SK-N-SH (cell line): ENCODE measurements at regions not wholly inside any gene's neighbourhood (a gene's known extent, or its start where the extent isn't known, plus 50 kb on each side); places are given as distances from the start of the nearest gene placed in this dataset.

Experiments used
- CTCF ChIA-PET: fragments of 300-600, 350-600 bp; formaldehyde crosslinking; extraction: SDS; loops from one replicate; lab custom pipeline; 2021; lab: Yijun Ruan, JAX
- POLR2A ChIA-PET: fragments of 350-600 bp; sonication (Branson Sonifier 250); formaldehyde crosslinking; extraction: SDS; loops from one replicate; lab custom pipeline; 2020; ENCODE audit warnings: antibody characterized with exemption, inconsistent platforms; lab: Yijun Ruan, JAX
- DNase-seq: peaks from one replicate; pipeline ENCODE4 v3.0.0; 2012
- H2AFZ ChIP-seq: fragments of 200-600 bp; sonication (generic); 2 replicates; pipeline ENCODE4 v1.8.1; 2016; ENCODE audit warnings: antibody characterized with exemption, mild to moderate bottlenecking, low read depth
- H3F3A ChIP-seq: fragments of 200-600 bp; sonication (generic); replicated peaks from 2 replicates; pipeline ENCODE3; 2016; ENCODE audit warnings: antibody characterized with exemption, mild to moderate bottlenecking; ENCODE audit not compliant: insufficient read depth
- H3K27ac ChIP-seq, 2 experiments: fragments of 200-500 bp in 1 of 2; fragments of 200-600 bp in 1 of 2; sonication (Bioruptor generic) in 1 of 2; sonication (generic), shearing (Covaris generic) in 1 of 2; 2 replicates each; pipeline versions ENCODE4 v1.5.1 to v1.6.1; 2014 to 2016; ENCODE audit warnings: low read depth in 2 of 2, inconsistent platforms in 1 of 2, low read length in 1 of 2, mild to moderate bottlenecking in 1 of 2, mixed read lengths in 1 of 2
- H3K27me3 ChIP-seq: fragments of 200-600 bp; sonication (generic), shearing (Covaris generic); 2 replicates; pipeline ENCODE4 v1.6.1; 2016; ENCODE audit warnings: mixed run types; ENCODE audit not compliant: insufficient read depth
- H3K36me3 ChIP-seq, 2 experiments: fragments of 200-500 bp in 1 of 2; fragments of 200-600 bp in 1 of 2; sonication (Bioruptor generic) in 1 of 2; sonication (generic) in 1 of 2; replicated peaks in 1 of 2; 2 replicates each; pipeline versions ENCODE3 to v1.5.1; 2014 to 2016; ENCODE audit warnings: low read length in 1 of 2, mild to moderate bottlenecking in 1 of 2; ENCODE audit not compliant: insufficient read depth in 2 of 2, control insufficient read depth in 1 of 2
- H3K4me1 ChIP-seq, 2 experiments: fragments of 200-500 bp in 1 of 2; fragments of 200-600 bp in 1 of 2; sonication (Bioruptor generic) in 1 of 2; sonication (generic), shearing (Covaris generic) in 1 of 2; 2 replicates each; pipeline versions ENCODE4 v1.5.1 to v1.6.1; 2014 to 2016; ENCODE audit warnings: low read depth in 1 of 2, low read length in 1 of 2, mixed run types in 1 of 2; ENCODE audit not compliant: insufficient read depth in 2 of 2, control insufficient read depth in 1 of 2
- H3K4me2 ChIP-seq: fragments of 200-600 bp; sonication (generic), shearing (Covaris generic); 2 replicates; pipeline ENCODE4 v1.6.1; 2017; ENCODE audit warnings: mixed run types
- H3K4me3 ChIP-seq, 2 experiments: fragments of 200-500 bp in 1 of 2; fragments of 200-600 bp in 1 of 2; sonication (Bioruptor generic) in 1 of 2; sonication (generic), shearing (Covaris generic) in 1 of 2; 2 replicates each; pipeline versions ENCODE4 v1.5.1 to v1.8.1; 2014 to 2016; ENCODE audit warnings: low read depth in 2 of 2, inconsistent platforms in 1 of 2, low read length in 1 of 2, mild to moderate bottlenecking in 1 of 2, mixed read lengths in 1 of 2, moderate library complexity in 1 of 2
- H3K79me2 ChIP-seq: fragments of 200-600 bp; sonication (generic); 2 replicates; pipeline ENCODE4 v1.8.1; 2017; ENCODE audit warnings: mild to moderate bottlenecking; ENCODE audit not compliant: insufficient read depth
- H3K9ac ChIP-seq: fragments of 200-600 bp; sonication (generic); 2 replicates; pipeline ENCODE4 v1.6.1; 2017; ENCODE audit warnings: mixed run types
- H3K9me2 ChIP-seq: fragments of 200-600 bp; sonication (generic); 2 replicates; pipeline ENCODE4 v1.6.1; 2017; ENCODE audit warnings: mixed run types
- H3K9me3 ChIP-seq: fragments of 200-600 bp; sonication (generic); 2 replicates; pipeline ENCODE4 v1.6.1; 2017; ENCODE audit warnings: mixed run types, mild to moderate bottlenecking, moderate library complexity
- H4K20me1 ChIP-seq: fragments of 200-600 bp; sonication (generic); 2 replicates; pipeline ENCODE4 v1.6.1; 2017; ENCODE audit warnings: mild to moderate bottlenecking, mixed run types; ENCODE audit not compliant: insufficient read depth
- CHD2 ChIP-seq: fragments of 150-350 bp; IDR thresholded peaks from 2 replicates; pipeline ENCODE4 v1.6.1; 2018; ENCODE audit warnings: low read length; ENCODE audit not compliant: partially characterized antibody
- FOSL2 ChIP-seq: IDR thresholded peaks from 2 replicates; pipeline ENCODE4 v1.4.0; 2012; ENCODE audit warnings: low read depth, mild to moderate bottlenecking, moderate library complexity, borderline replicate concordance
- FOXJ3 ChIP-seq: sonication (generic); formaldehyde crosslinking; IDR thresholded peaks from 2 replicates; pipeline ENCODE4 v1.5.1; 2020; ENCODE audit warnings: mild to moderate bottlenecking, missing genetic modification reagents
- GATA2 ChIP-seq: sonication (generic); formaldehyde crosslinking; IDR thresholded peaks from 2 replicates; pipeline ENCODE4 v1.5.0; 2020; ENCODE audit warnings: mild to moderate bottlenecking, missing genetic modification reagents
- JUND ChIP-seq: IDR thresholded peaks from 2 replicates; pipeline ENCODE4 v1.4.0; 2012
- MXI1 ChIP-seq: IDR thresholded peaks from 2 replicates; pipeline ENCODE4 v1.6.1; 2012; ENCODE audit warnings: mild to moderate bottlenecking, low read depth, low read length, improper control_type of control experiment
- POLR2AphosphoS5 ChIP-seq: IDR thresholded peaks from 2 replicates; pipeline ENCODE4 v1.6.1; 2012; ENCODE audit warnings: low read depth, low read length
- RAD21 ChIP-seq: IDR thresholded peaks from 2 replicates; pipeline ENCODE4 v1.6.1; 2012; ENCODE audit warnings: mild to moderate bottlenecking, low read length
- RXRA ChIP-seq: IDR thresholded peaks from 2 replicates; pipeline ENCODE4 v1.4.0; 2012; ENCODE audit warnings: low read depth, mild to moderate bottlenecking, borderline replicate concordance
- SIN3A ChIP-seq: IDR thresholded peaks from 2 replicates; pipeline ENCODE4 v1.6.1; 2012; ENCODE audit warnings: low read depth, mild to moderate bottlenecking, low read length, moderate library complexity, borderline replicate concordance
- TAF1 ChIP-seq: IDR thresholded peaks from 2 replicates; pipeline ENCODE4 v1.6.1; 2012; ENCODE audit warnings: low read depth, mild to moderate bottlenecking, low read length, moderate library complexity, borderline replicate concordance
- TCF12 ChIP-seq: IDR thresholded peaks from 2 replicates; pipeline ENCODE4 v1.4.0; 2012
- TEAD4 ChIP-seq: IDR thresholded peaks from 2 replicates; pipeline ENCODE4 v1.4.0; 2012; ENCODE audit warnings: mild to moderate bottlenecking, borderline replicate concordance; ENCODE audit not compliant: insufficient read depth
- WGBS: methylation state at CpG from one replicate; pipeline ENCODE4 v1.1.6; 2017; ENCODE audit warnings: low lambda C conversion rate; 5-methylcytosine and 5-hydroxymethylcytosine counted together
- TF ChIP-seq, protein P1 (sequence below): IDR thresholded peaks from 2 replicates; pipeline ENCODE4 v1.6.1; 2012; ENCODE audit warnings: mild to moderate bottlenecking, low read depth, low read length, moderate library complexity
- TF ChIP-seq, protein P2 (sequence below): fragments of 150-350 bp; IDR thresholded peaks from 2 replicates; pipeline ENCODE4 v1.6.1; 2016; ENCODE audit warnings: mild to moderate bottlenecking, low read depth, low read length
- TF ChIP-seq, protein P3 (sequence below): IDR thresholded peaks from 2 replicates; pipeline ENCODE4 v1.4.0; 2012; ENCODE audit warnings: low read depth, borderline replicate concordance

DNA sequence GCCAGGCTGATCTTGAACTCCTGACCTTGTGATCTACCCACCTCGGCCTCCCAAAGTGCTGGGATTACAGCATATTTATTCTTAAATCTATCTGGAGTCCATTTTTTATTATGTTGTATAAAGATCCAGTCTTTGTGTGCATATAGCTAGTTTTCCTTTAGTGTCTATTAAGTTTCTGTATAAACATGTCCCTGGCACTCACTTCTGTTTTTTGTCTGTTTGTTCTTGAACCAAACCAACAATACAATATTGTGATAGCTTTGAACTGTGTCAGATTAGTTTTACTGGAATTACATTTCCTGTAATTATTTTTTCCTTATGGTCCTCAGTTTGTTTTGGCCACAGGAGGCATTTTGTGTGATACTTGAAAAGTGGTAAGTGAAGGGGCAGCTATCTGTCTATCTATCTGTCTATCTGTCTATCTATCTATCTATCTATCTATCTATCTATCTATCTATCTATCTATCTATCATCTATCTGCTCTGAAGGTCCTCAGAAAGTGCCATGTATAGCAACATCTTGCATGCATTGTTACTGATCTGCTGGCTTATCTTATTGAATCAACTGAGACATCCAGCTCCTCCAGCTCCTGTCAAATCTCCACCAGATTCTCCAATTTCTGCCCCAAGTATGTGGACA is 70.9 kb upstream of the ACVR1 start:
- Histone ChIP-seq H3K36me3 (no peaks in the 10 kb centered on the region), H2AFZ (no peak overlapping the region), H3K27ac (no peak overlapping the region), H3K9ac (no peak overlapping the region), H3K9me2 (no peaks in the 10 kb centered on the region), H3K79me2 (no peaks in the 10 kb centered on the region), H3K4me2 (no peak overlapping the region), H3K4me1 (no peaks in the 10 kb centered on the region), H3K9me3 (no peaks in the 10 kb centered on the region), H4K20me1 (no peaks in the 10 kb centered on the region), H3K4me3 (no peak overlapping the region), H3K27me3 (no peaks in the 10 kb centered on the region), H3F3A (no peaks in the 10 kb centered on the region)
- WGBS = 32% methylated on average over 1 of the region's 1 CpG
- TF ChIP-seq, protein P1, sequence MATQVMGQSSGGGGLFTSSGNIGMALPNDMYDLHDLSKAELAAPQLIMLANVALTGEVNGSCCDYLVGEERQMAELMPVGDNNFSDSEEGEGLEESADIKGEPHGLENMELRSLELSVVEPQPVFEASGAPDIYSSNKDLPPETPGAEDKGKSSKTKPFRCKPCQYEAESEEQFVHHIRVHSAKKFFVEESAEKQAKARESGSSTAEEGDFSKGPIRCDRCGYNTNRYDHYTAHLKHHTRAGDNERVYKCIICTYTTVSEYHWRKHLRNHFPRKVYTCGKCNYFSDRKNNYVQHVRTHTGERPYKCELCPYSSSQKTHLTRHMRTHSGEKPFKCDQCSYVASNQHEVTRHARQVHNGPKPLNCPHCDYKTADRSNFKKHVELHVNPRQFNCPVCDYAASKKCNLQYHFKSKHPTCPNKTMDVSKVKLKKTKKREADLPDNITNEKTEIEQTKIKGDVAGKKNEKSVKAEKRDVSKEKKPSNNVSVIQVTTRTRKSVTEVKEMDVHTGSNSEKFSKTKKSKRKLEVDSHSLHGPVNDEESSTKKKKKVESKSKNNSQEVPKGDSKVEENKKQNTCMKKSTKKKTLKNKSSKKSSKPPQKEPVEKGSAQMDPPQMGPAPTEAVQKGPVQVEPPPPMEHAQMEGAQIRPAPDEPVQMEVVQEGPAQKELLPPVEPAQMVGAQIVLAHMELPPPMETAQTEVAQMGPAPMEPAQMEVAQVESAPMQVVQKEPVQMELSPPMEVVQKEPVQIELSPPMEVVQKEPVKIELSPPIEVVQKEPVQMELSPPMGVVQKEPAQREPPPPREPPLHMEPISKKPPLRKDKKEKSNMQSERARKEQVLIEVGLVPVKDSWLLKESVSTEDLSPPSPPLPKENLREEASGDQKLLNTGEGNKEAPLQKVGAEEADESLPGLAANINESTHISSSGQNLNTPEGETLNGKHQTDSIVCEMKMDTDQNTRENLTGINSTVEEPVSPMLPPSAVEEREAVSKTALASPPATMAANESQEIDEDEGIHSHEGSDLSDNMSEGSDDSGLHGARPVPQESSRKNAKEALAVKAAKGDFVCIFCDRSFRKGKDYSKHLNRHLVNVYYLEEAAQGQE = no peak
- TF ChIP-seq SIN3A (no peak), TAF1 (no peak), FOXJ3 (CRISPR knock-in tag) (no peak), FOSL2 (no peak), RXRA (no peak)
- TF ChIP-seq, protein P2, sequence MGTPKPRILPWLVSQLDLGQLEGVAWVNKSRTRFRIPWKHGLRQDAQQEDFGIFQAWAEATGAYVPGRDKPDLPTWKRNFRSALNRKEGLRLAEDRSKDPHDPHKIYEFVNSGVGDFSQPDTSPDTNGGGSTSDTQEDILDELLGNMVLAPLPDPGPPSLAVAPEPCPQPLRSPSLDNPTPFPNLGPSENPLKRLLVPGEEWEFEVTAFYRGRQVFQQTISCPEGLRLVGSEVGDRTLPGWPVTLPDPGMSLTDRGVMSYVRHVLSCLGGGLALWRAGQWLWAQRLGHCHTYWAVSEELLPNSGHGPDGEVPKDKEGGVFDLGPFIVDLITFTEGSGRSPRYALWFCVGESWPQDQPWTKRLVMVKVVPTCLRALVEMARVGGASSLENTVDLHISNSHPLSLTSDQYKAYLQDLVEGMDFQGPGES = no peak
- POLR2A ChIA-PET = no interaction called here
- no peak for DNase-seq
- CTCF ChIA-PET = interaction anchor here (0.6 to 2.1 kb wide), 2 partner anchors 14 to 25 kb away, joined by 3 to 5 read pairs; no protein-coding TSS in a partner anchor

DNA sequence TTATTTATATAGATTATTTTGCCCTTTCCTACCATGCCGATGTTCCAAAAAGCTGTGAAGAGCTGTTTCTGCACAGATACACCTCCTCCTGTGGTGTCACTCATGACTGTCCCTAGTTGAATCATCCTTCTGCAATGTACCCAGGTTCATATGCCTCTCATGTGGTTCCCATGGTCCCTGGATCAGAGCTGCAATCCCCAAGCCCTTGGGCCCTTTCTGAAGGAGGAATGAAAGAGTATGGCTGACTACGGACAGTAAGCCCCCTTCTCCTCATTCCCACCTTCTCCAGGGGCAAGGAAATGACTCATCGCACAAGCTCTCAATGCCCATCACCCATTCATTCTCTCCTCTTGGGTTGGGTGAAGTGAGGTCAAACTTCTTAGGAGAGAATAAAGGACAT is 63.9 kb upstream of the ACVR1 start:
- H3K4me1 ChIP-seq = no peaks in the 10 kb centered on the region
- POLR2A ChIA-PET = no interaction called here

More for the DNA sequence above, 63.9 kb upstream of the ACVR1 start:
- Histone ChIP-seq H4K20me1 (no peaks in the 10 kb centered on the region), H3K27ac (no peak overlapping the region), H3K4me3 (no peak overlapping the region), H3K9me3 (no peaks in the 10 kb centered on the region), H3K79me2 (no peaks in the 10 kb centered on the region), H3K36me3 (no peaks in the 10 kb centered on the region), H3K9me2 (no peaks in the 10 kb centered on the region), H3K4me2 (no peak overlapping the region), H3K27me3 (no peaks in the 10 kb centered on the region), H3F3A (no peaks in the 10 kb centered on the region), H3K9ac (no peak overlapping the region), H2AFZ (no peak overlapping the region)
- no peak for DNase-seq
- 50% methylated on average over 3 of the region's 3 CpGs for WGBS
- CTCF ChIA-PET = interaction anchor here (1.0 to 1.2 kb wide), 2 partner anchors 9 to 12 kb away, joined by 3 read pairs; no protein-coding TSS in a partner anchor
- no peak for TF ChIP-seq JUND
- no peak for TF ChIP-seq RAD21
- no peak for TF ChIP-seq CHD2
- no peak for TF ChIP-seq GATA2
- TF ChIP-seq TEAD4 = no peak
- no peak for TF ChIP-seq POLR2AphosphoS5
- TF ChIP-seq RXRA = no peak
- no peak for TF ChIP-seq MXI1
- TF ChIP-seq, protein P3, sequence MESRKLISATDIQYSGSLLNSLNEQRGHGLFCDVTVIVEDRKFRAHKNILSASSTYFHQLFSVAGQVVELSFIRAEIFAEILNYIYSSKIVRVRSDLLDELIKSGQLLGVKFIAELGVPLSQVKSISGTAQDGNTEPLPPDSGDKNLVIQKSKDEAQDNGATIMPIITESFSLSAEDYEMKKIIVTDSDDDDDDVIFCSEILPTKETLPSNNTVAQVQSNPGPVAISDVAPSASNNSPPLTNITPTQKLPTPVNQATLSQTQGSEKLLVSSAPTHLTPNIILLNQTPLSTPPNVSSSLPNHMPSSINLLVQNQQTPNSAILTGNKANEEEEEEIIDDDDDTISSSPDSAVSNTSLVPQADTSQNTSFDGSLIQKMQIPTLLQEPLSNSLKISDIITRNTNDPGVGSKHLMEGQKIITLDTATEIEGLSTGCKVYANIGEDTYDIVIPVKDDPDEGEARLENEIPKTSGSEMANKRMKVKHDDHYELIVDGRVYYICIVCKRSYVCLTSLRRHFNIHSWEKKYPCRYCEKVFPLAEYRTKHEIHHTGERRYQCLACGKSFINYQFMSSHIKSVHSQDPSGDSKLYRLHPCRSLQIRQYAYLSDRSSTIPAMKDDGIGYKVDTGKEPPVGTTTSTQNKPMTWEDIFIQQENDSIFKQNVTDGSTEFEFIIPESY = no peak
- TF ChIP-seq FOSL2 = no peak
- TF ChIP-seq TCF12 = no peak
